IMR-90 (cell line): ENCODE measurements at regions not wholly inside any gene's neighbourhood (a gene's known extent, or its start where the extent isn't known, plus 50 kb on each side); places are given as distances from the start of the nearest gene placed in this dataset.

ENCODE experiments used
- ATAC-seq: fragments of 200-7000 bp; cut with Tn5 transposase; 2 replicates; pipeline ENCODE4 v1.9.1; 2020; ENCODE audit warnings: low read depth, mild to moderate bottlenecking, moderate library complexity
- BruUV-seq: library from RNA; stranded (reverse); fragments of 400-500 nt; replicated peaks from 2 replicates; lab custom pipeline; 2021; lab: Mats Ljungman, UMichigan
- CTCF ChIA-PET: fragments of 300-600 bp; formaldehyde crosslinking; extraction: SDS; loops from one replicate; lab custom pipeline; 2021; ENCODE audit warnings: antibody characterized with exemption; lab: Yijun Ruan, JAX
- POLR2A ChIA-PET: fragments of 300-600 bp; sonication (Branson Sonifier 250); formaldehyde crosslinking; loops from one replicate; lab custom pipeline; 2022; ENCODE audit warnings: antibody characterized with exemption; ENCODE audit not compliant: unreplicated experiment; lab: Charles Lee
- DNase-seq: peaks from one replicate; pipeline ENCODE4 v3.0.0; 2013
- H2AFZ ChIP-seq: replicated peaks from 2 replicates; pipeline ENCODE3; 2013; ENCODE audit warnings: low read length, mild to moderate bottlenecking; ENCODE audit not compliant: poor library complexity
- H2AK5ac ChIP-seq: 2 replicates; pipeline ENCODE4 v1.6.1; 2013; ENCODE audit warnings: low read depth, low read length, inconsistent platforms
- H2AK9ac ChIP-seq: replicated peaks from 2 replicates; pipeline ENCODE3; 2013; ENCODE audit warnings: mild to moderate bottlenecking, low read depth, low read length, moderate library complexity; ENCODE audit not compliant: poor library complexity
- H2BK120ac ChIP-seq: 2 replicates; pipeline ENCODE4 v1.6.1; 2013; ENCODE audit warnings: low read depth, low read length, inconsistent platforms
- H2BK15ac ChIP-seq: 3 replicates; pipeline ENCODE4 v1.6.1; 2013; ENCODE audit warnings: low read depth, low read length, inconsistent platforms
- H2BK20ac ChIP-seq: 2 replicates; pipeline ENCODE4 v1.6.1; 2013; ENCODE audit warnings: low read depth, mild to moderate bottlenecking, inconsistent platforms, low read length, moderate library complexity
- H2BK5ac ChIP-seq: 2 replicates; pipeline ENCODE4 v1.6.1; 2013; ENCODE audit warnings: mild to moderate bottlenecking, low read depth, low read length, inconsistent platforms; ENCODE audit not compliant: poor library complexity, severe bottlenecking
- H3K14ac ChIP-seq: replicated peaks from 2 replicates; pipeline ENCODE4 v1.6.1; 2013; ENCODE audit warnings: low read depth, low read length, inconsistent platforms
- H3K18ac ChIP-seq: 2 replicates; pipeline ENCODE4 v1.6.1; 2013; ENCODE audit warnings: low read depth, low read length, control low read depth
- H3K23ac ChIP-seq: 2 replicates; pipeline ENCODE4 v1.6.1; 2013; ENCODE audit warnings: low read depth, low read length, inconsistent platforms
- H3K27ac ChIP-seq: 2 replicates; pipeline ENCODE4 v1.5.1; 2013; ENCODE audit warnings: mild to moderate bottlenecking, control low read depth, low read length; ENCODE audit not compliant: insufficient read depth
- H3K27me3 ChIP-seq: 2 replicates; pipeline ENCODE4 v1.6.1; 2013; ENCODE audit warnings: low read length; ENCODE audit not compliant: control insufficient read depth, insufficient read depth
- H3K36me3 ChIP-seq: 2 replicates; pipeline ENCODE4 v1.6.1; 2013; ENCODE audit warnings: low read length, mixed read lengths; ENCODE audit not compliant: control insufficient read depth, insufficient read depth
- H3K4ac ChIP-seq: 2 replicates; pipeline ENCODE4 v1.6.1; 2013; ENCODE audit warnings: low read depth, low read length, inconsistent platforms
- H3K4me1 ChIP-seq: 2 replicates; pipeline ENCODE4 v1.6.1; 2013; ENCODE audit warnings: low read length, mixed read lengths; ENCODE audit not compliant: control insufficient read depth, insufficient read depth
- H3K4me2 ChIP-seq: 2 replicates; pipeline ENCODE4 v1.6.1; 2013; ENCODE audit warnings: low read depth, mild to moderate bottlenecking, control low read depth, low read length, moderate library complexity
- H3K4me3 ChIP-seq: 2 replicates; pipeline ENCODE4 v1.5.1; 2013; ENCODE audit warnings: low read depth, mild to moderate bottlenecking, control low read depth, low read length, moderate library complexity; ENCODE audit not compliant: insufficient read depth
- H3K56ac ChIP-seq: 2 replicates; pipeline ENCODE4 v1.6.1; 2013; ENCODE audit warnings: low read length, inconsistent platforms; ENCODE audit not compliant: insufficient read depth; ENCODE audit errors: extremely low read depth
- H3K79me1 ChIP-seq, 2 experiments: 2 replicates each; pipeline ENCODE4 v1.6.1; 2013; ENCODE audit warnings: low read length in 2 of 2, inconsistent platforms in 1 of 2, low read depth in 1 of 2
- H3K9ac ChIP-seq: 2 replicates; pipeline ENCODE4 v1.6.1; 2013; ENCODE audit warnings: low read depth, low read length, control low read depth
- H3K9me1 ChIP-seq: 2 replicates; pipeline ENCODE4 v1.6.1; 2013; ENCODE audit warnings: low read length, inconsistent platforms; ENCODE audit not compliant: insufficient read depth
- H3K9me3 ChIP-seq: 2 replicates; pipeline ENCODE4 v1.6.1; 2013; ENCODE audit warnings: low read length; ENCODE audit not compliant: control insufficient read depth, insufficient read depth
- H4K20me1 ChIP-seq: 2 replicates; pipeline ENCODE4 v1.6.1; 2013; ENCODE audit warnings: low read length, inconsistent platforms; ENCODE audit not compliant: insufficient read depth
- H4K5ac ChIP-seq: 2 replicates; pipeline ENCODE4 v1.6.1; 2013; ENCODE audit warnings: mild to moderate bottlenecking, low read depth, low read length, control low read depth
- H4K8ac ChIP-seq, 2 experiments: 2 replicates each; pipeline ENCODE4 v1.6.1; 2013; ENCODE audit warnings: low read depth in 2 of 2, low read length in 2 of 2, control low read depth in 1 of 2, inconsistent platforms in 1 of 2
- H4K91ac ChIP-seq: 2 replicates; pipeline ENCODE4 v1.6.1; 2013; ENCODE audit warnings: low read depth, low read length, inconsistent platforms; ENCODE audit not compliant: insufficient read depth
- BHLHE40 ChIP-seq: fragments of 150-350 bp; IDR thresholded peaks from 2 replicates; pipeline ENCODE4 v1.6.1; 2016; ENCODE audit warnings: mild to moderate bottlenecking, low read depth, low read length
- FOS ChIP-seq: fragments of 150-350 bp; IDR thresholded peaks from 2 replicates; pipeline ENCODE4 v1.6.1; 2016; ENCODE audit warnings: low read depth, low read length
- MAFK ChIP-seq: IDR thresholded peaks from 2 replicates; pipeline ENCODE4 v1.6.1; 2012; ENCODE audit warnings: low read depth, low read length, improper control_type of control experiment
- NFE2L2 ChIP-seq: fragments of 150-350 bp; IDR thresholded peaks from 2 replicates; pipeline ENCODE4 v1.6.1; 2016; ENCODE audit warnings: low read depth, mild to moderate bottlenecking, low read length
- RAD21 ChIP-seq: IDR thresholded peaks from 2 replicates; pipeline ENCODE4 v1.6.1; 2012; ENCODE audit warnings: low read length, improper control_type of control experiment
- SMC3 ChIP-seq: fragments of 150-350 bp; IDR thresholded peaks from 2 replicates; pipeline ENCODE4 v1.6.1; 2016; ENCODE audit warnings: low read depth, mild to moderate bottlenecking, antibody characterized with exemption, low read length, moderate library complexity
- WGBS, 2 experiments: methylation state at CpG; one replicate each; pipeline versions ENCODE4 v1.1.5 to v1.1.7; 2013; ENCODE audit warnings: missing lambda C conversion rate in 2 of 2; ENCODE audit not compliant: insufficient read length in 1 of 2; ENCODE audit errors: extremely low coverage in 2 of 2; 5-methylcytosine and 5-hydroxymethylcytosine counted together
- dilution Hi-C: fragments of 300-500 bp; cut with HindIII; formaldehyde crosslinking; loops from one replicate; pipeline ENCODE4 v1.14.3; 2018; ENCODE audit warnings: low sequenced_read_pairs; ENCODE audit not compliant: unreplicated experiment
- in situ Hi-C: fragments of 300-500 bp; cut with MboI; formaldehyde crosslinking; loops from 3 replicates; pipeline ENCODE4 v1.14.3; 2019; ENCODE audit warnings: low sequenced_read_pairs, inconsistent platforms, mixed read lengths
- intact Hi-C: fragments of 100-400 bp; cut with micrococcal nuclease; formaldehyde crosslinking; loops from 2 replicates; pipeline ENCODE4 v1.10.0; 2022

DNA sequence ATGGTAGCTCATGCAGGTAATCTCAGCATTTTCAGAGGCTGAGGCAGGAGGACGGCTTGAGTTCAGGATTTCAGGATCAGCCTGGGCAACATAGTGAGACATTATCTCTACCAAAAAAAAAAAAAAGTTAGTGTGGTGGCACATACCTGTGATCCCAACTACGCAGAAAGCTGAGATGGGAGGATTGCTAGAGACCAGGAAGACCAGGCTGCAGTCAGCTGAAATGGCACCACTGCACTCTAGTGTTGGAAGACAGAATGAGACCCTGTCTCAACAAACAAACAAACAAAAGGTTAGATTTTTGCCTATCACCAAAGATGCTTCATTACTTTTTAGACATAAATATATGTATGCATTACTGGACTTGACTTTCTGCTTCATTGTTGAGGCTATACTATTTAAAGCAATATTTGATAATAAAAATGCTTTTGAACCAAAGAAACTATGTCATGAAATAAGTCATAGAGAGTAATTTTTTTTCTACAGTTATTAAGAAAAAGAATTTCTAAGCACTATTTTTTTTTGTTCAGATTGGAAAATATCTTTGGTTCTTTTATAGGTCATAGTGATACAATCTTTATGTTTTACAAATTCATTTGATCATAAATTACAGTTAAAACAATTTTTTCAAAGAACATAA lies 1180.1 kb upstream of the ATXN8OS start:
- Histone ChIP-seq H3K36me3 (no peaks in the 10 kb centered on the region), H3K27me3 (no peaks in the 10 kb centered on the region), H2AFZ (no peak overlapping the region), H4K8ac (no peak overlapping the region), H3K9me3 (peaks cover 2% of the 10 kb centered on the region), H3K4me2 (no peak overlapping the region), H3K14ac (no peak overlapping the region), H3K4me1 (no peaks in the 10 kb centered on the region), H4K20me1 (no peaks in the 10 kb centered on the region), H2AK5ac (no peak overlapping the region), H4K5ac (no peak overlapping the region), H3K56ac (no peak overlapping the region), H3K4ac (no peak overlapping the region), H4K91ac (no peak overlapping the region), H2BK120ac (no peak overlapping the region), H2BK15ac (no peak overlapping the region), H2AK9ac (no peak overlapping the region), H3K23ac (no peak overlapping the region), H3K18ac (no peak overlapping the region), H3K79me1 (no peaks in the 10 kb centered on the region), H3K4me3 (no peak overlapping the region), H3K27ac (no peak overlapping the region), H2BK20ac (no peak overlapping the region), H3K9ac (no peak overlapping the region), H3K9me1 (no peaks in the 10 kb centered on the region), H2BK5ac (no peak overlapping the region)
- no peak for DNase-seq
- dilution Hi-C loops (no loop called here), in situ Hi-C loops (no loop called here), intact Hi-C loops (no loop called here)
- WGBS, 2 experiments = no CpG with 5 or more reads among the region's 2 CpGs
- POLR2A ChIA-PET = no interaction called here
- ATAC-seq = no peak
- CTCF ChIA-PET = no interaction called here
- TF ChIP-seq MAFK (no peak), RAD21 (no peak), BHLHE40 (no peak), NFE2L2 (no peak), FOS (no peak), SMC3 (no peak)
- BruUV-seq = no TSS peak
